SHP77 (cell line): ENCODE measurements at regions not wholly inside any gene's neighbourhood (a gene's known extent, or its start where the extent isn't known, plus 50 kb on each side); places are given as distances from the start of the nearest gene placed in this dataset.

Experiments used
- DNase-seq, 2 experiments: peaks; one replicate each; lab custom pipeline; 2025; lab: John Stamatoyannopoulos, UW

GRCh38 chr12:38969706-38970105 lies 64.3 kb upstream of the CPNE8 start:
- DNase-seq, result no peak

- DNase-seq, result no peak
Observed at GRCh38 chr12:38961683-38962082, 56.3 kb upstream of the CPNE8 start.

GRCh38 chr12:38961012-38961411 lies 55.6 kb upstream of the CPNE8 start:
- DNase-seq, result no peak

- no peak for DNase-seq
Observed at GRCh38 chr12:38956337-38956736, 50.9 kb upstream of the CPNE8 start.
